ENCODE measurements at regions not wholly inside any gene's neighbourhood (a gene's known extent, or its start where the extent isn't known, plus 50 kb on each side); places are given as distances from the start of the nearest gene placed in this dataset.
"Not testable (repeated sequence)": the region's sequence is repeated elsewhere in the genome, so short reads cannot be mapped to it uniquely, and the experiment has no call there.

DNA sequence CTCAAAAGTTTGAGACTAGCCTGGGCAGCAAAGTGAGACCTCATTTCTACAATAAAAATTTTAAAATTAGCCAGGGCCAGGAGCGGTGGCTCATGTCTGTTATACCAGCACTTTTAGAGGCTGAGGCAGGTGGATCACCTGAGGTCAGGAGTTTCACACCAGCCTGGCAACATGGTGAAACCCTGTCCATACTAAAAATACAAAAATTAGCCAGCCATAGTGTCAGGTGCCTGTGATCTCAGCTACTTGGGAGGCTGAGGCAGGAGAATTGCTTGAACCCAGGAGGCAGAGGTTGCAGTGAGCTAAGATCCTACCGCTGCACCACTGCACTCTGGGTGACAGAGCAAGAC, 85.1 kb upstream of the MAP4 start:
- CTCF ChIA-PET (ENCODE audit: unreplicated experiment); BruUV-seq (replicated peaks): not testable (repeated sequence)
- POLR2A ChIA-PET, result interaction anchor here (1.0 kb wide), 1 partner anchor 16 kb away, joined by 3 read pairs; no protein-coding TSS in a partner anchor

DNA sequence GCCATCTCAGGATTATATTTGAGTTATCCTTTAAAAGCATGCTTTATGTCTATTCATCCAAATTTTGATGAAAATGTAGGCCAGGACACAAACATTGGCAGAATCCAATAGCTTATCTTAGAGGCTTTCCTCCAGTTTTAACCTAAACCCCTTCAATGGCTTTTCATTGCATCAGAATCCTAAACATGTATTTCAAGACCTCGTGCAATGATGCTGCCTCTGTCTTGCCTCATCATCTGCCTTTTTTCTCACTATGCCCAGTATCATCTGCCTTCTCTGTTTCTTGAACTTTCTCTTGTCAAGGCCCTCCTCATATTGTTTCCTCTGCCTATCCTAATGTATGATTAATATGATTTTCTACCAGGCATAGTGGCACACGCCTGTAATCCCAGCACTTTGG, 76.1 kb upstream of the MAP4 start:
- BruUV-seq (replicated peaks), result no TSS peak
- H3K36me3 ChIP-seq (ENCODE audit: insufficient read depth, low read length), result no peaks in the 10 kb centered on the region
- H3K79me2 ChIP-seq (ENCODE audit: insufficient read depth, low read depth, low read length), result peaks cover 8% of the 10 kb centered on the region; the same call in 1 of the 2 replicates

More for the DNA sequence above, 85.1 kb upstream of the MAP4 start:
- intact Hi-C loops (cut with micrococcal nuclease; ENCODE audit: unreplicated experiment); H3K79me2 ChIP-seq (ENCODE audit: insufficient read depth, low read depth, low read length); H3K9me3 ChIP-seq (ENCODE audit: low read length); H3K36me3 ChIP-seq (ENCODE audit: insufficient read depth, low read length); H4K20me1 ChIP-seq (ENCODE audit: insufficient read depth, low read length); H3K4me1 ChIP-seq (ENCODE audit: insufficient read depth, low read length, poor library complexity, severe bottlenecking); H2AFZ ChIP-seq (ENCODE audit: low read length); H3K4me3 ChIP-seq (ENCODE audit: low read depth, low read length, poor library complexity, severe bottlenecking); H3K4me2 ChIP-seq (ENCODE audit: low read length); H3K27ac ChIP-seq (ENCODE audit: low read depth, low read length, poor library complexity, severe bottlenecking); DNase-seq (ENCODE audit: low spot score); H3K9me2 ChIP-seq (ENCODE audit: insufficient read depth, low read length): not testable (repeated sequence)

GRCh38 chr3:48090166-48090939, 74.1 kb upstream of the MAP4 start:
- Histone ChIP-seq H3K9me3 (ENCODE audit: low read length) (no peaks in the 10 kb centered on the region), H3K27ac (ENCODE audit: low read depth, low read length, poor library complexity, severe bottlenecking) (no peak overlapping the region), H3K36me3 (ENCODE audit: insufficient read depth, low read length) (no peaks in the 10 kb centered on the region), H3K9me2 (ENCODE audit: insufficient read depth, low read length) (no peaks in the 10 kb centered on the region), H2AFZ (ENCODE audit: low read length) (no peak overlapping the region), H3K4me3 (ENCODE audit: low read depth, low read length, poor library complexity, severe bottlenecking) (peak overlapping the region; percentile 83), H3K4me2 (ENCODE audit: low read length) (peak overlapping the region; percentile 80), H3K79me2 (ENCODE audit: insufficient read depth, low read depth, low read length) (peaks cover 17% of the 10 kb centered on the region; the same call in 1 of the 2 replicates), H4K20me1 (ENCODE audit: insufficient read depth, low read length) (peaks cover 5% of the 10 kb centered on the region; the same call in 1 of the 2 replicates), H3K4me1 (ENCODE audit: insufficient read depth, low read length, poor library complexity, severe bottlenecking) (peaks cover 19% of the 10 kb centered on the region)
- TF ChIP-seq EZH2phosphoT487 (IDR thresholded peaks at IDR 0.05; ENCODE audit: borderline replicate concordance, low read depth, low read length), result no peak
- TF ChIP-seq, protein P1, sequence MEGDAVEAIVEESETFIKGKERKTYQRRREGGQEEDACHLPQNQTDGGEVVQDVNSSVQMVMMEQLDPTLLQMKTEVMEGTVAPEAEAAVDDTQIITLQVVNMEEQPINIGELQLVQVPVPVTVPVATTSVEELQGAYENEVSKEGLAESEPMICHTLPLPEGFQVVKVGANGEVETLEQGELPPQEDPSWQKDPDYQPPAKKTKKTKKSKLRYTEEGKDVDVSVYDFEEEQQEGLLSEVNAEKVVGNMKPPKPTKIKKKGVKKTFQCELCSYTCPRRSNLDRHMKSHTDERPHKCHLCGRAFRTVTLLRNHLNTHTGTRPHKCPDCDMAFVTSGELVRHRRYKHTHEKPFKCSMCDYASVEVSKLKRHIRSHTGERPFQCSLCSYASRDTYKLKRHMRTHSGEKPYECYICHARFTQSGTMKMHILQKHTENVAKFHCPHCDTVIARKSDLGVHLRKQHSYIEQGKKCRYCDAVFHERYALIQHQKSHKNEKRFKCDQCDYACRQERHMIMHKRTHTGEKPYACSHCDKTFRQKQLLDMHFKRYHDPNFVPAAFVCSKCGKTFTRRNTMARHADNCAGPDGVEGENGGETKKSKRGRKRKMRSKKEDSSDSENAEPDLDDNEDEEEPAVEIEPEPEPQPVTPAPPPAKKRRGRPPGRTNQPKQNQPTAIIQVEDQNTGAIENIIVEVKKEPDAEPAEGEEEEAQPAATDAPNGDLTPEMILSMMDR (conservative IDR thresholded peaks at IDR 0.05; ENCODE audit: low read length), result no peak
- DNase-seq (ENCODE audit: low spot score), result no peak
- ChIA-PET POLR2A (interaction anchor here (1.0 to 2.1 kb wide), 2 partner anchors 11 to 30 kb away, joined by 5 to 7 read pairs; no protein-coding TSS in a partner anchor), CTCF (ENCODE audit: unreplicated experiment) (no interaction called here)
- no TSS peak for BruUV-seq (replicated peaks)
- intact Hi-C loops (cut with micrococcal nuclease; ENCODE audit: unreplicated experiment), result no loop called here

More for the DNA sequence above, 76.1 kb upstream of the MAP4 start:
- ChIA-PET CTCF (ENCODE audit: unreplicated experiment) (no interaction called here), POLR2A (no interaction called here)
- H3K9me2 ChIP-seq (ENCODE audit: insufficient read depth, low read length), result no peaks in the 10 kb centered on the region
- H2AFZ ChIP-seq (ENCODE audit: low read length), result no peak overlapping the region
- H3K4me2 ChIP-seq (ENCODE audit: low read length), result no peak overlapping the region
- H3K4me3 ChIP-seq (ENCODE audit: low read depth, low read length, poor library complexity, severe bottlenecking), result no peak overlapping the region
- TF ChIP-seq EZH2phosphoT487 (IDR thresholded peaks at IDR 0.05; ENCODE audit: borderline replicate concordance, low read depth, low read length), result no peak
- TF ChIP-seq, protein P1 (conservative IDR thresholded peaks at IDR 0.05; ENCODE audit: low read length), result no peak
- no peaks in the 10 kb centered on the region for H3K9me3 ChIP-seq (ENCODE audit: low read length)
- peaks cover 13% of the 10 kb centered on the region for H3K4me1 ChIP-seq (ENCODE audit: insufficient read depth, low read length, poor library complexity, severe bottlenecking)
- H4K20me1 ChIP-seq (ENCODE audit: insufficient read depth, low read length), result no peaks in the 10 kb centered on the region
- no peak for DNase-seq (ENCODE audit: low spot score)
- no peak overlapping the region for H3K27ac ChIP-seq (ENCODE audit: low read depth, low read length, poor library complexity, severe bottlenecking)
- intact Hi-C loops (cut with micrococcal nuclease; ENCODE audit: unreplicated experiment), result no loop called here

Measured in OCI-LY7 (cell line).